ENCODE measurements at regions not wholly inside any gene's neighbourhood (a gene's known extent, or its start where the extent isn't known, plus 50 kb on each side); places are given as distances from the start of the nearest gene placed in this dataset.

DNA sequence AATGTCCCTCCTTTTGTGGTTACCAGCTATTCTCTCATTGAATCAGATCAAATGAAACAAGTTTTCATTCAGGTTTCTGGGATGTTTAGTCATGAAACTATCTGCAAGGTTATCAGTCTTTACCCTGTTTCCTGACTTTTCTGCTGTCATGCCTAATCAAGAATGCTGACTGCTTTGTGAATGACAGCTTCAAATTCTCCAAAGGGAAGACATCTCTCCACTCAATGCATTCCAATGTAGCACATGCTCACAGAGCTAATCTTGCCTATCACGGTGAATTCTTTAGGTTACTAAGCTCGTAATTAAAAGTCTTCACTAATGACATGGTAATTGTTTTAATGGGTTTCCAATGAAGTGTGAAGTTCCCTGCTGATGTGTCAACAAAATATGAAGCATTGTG is 1068.5 kb downstream of the PCDH7 start:
- TF ChIP-seq POLR2A (IDR thresholded peaks at IDR 0.05; ENCODE audit: low read length) (no peak), GATA1 (IDR thresholded peaks at IDR 0.05; ENCODE audit: low read depth, low read length) (no peak)
